ENCODE measurements at regions not wholly inside any gene's neighbourhood (a gene's known extent, or its start where the extent isn't known, plus 50 kb on each side); places are given as distances from the start of the nearest gene placed in this dataset.

GRCh38 chr10:11679946-11680345 lies 62.2 kb upstream of the ECHDC3 start:
- no peak for DNase-seq (ENCODE audit: low read depth in 1 of 2, low spot score in 1 of 2)
- no peak for TF ChIP-seq CTCF (IDR thresholded peaks at IDR 0.05; ENCODE audit: low read depth, low read length)
- no peak overlapping the region for H3K4me3 ChIP-seq
- no peak overlapping the region for H3K27ac ChIP-seq
- H3K9me3 ChIP-seq (ENCODE audit: low read depth) = no peaks in the 10 kb centered on the region
- no peaks in the 10 kb centered on the region for H3K36me3 ChIP-seq
- no peaks in the 10 kb centered on the region for H3K27me3 ChIP-seq
- peaks cover 13% of the 10 kb centered on the region for H3K4me1 ChIP-seq (ENCODE audit: low read depth)

GRCh38 chr10:11678074-11678793 lies 63.9 kb upstream of the ECHDC3 start:
- no peak overlapping the region for H3K27ac ChIP-seq
- no peaks in the 10 kb centered on the region for H3K9me3 ChIP-seq (ENCODE audit: low read depth)
- peaks cover 5% of the 10 kb centered on the region for H3K4me1 ChIP-seq (ENCODE audit: low read depth)
- no peak for TF ChIP-seq CTCF (IDR thresholded peaks at IDR 0.05; ENCODE audit: low read depth, low read length)
- H3K27me3 ChIP-seq = no peaks in the 10 kb centered on the region
- no peak overlapping the region for H3K4me3 ChIP-seq
- peak in 1 of 2 donors; percentile 53 for DNase-seq (ENCODE audit: low read depth in 1 of 2, low spot score in 1 of 2)
- H3K36me3 ChIP-seq = no peaks in the 10 kb centered on the region

- no peak for TF ChIP-seq CTCF (IDR thresholded peaks at IDR 0.05; ENCODE audit: low read depth, low read length)
Measured at GRCh38 chr10:11677480-11677879, 64.7 kb upstream of the ECHDC3 start.

GRCh38 chr10:11673346-11674280 lies 62.2 kb upstream of the USP6NL start:
- TF ChIP-seq CTCF (IDR thresholded peaks at IDR 0.05; ENCODE audit: low read depth, low read length) = no peak
- Histone ChIP-seq H3K27ac (no peak overlapping the region), H3K4me3 (no peak overlapping the region), H3K36me3 (no peaks in the 10 kb centered on the region), H3K27me3 (no peaks in the 10 kb centered on the region), H3K4me1 (ENCODE audit: low read depth) (peaks cover 13% of the 10 kb centered on the region), H3K9me3 (ENCODE audit: low read depth) (no peaks in the 10 kb centered on the region)
- peak in 1 of 2 donors; percentile 27 for DNase-seq (ENCODE audit: low read depth in 1 of 2, low spot score in 1 of 2)

More at GRCh38 chr10:11677480-11677879, 64.7 kb upstream of the ECHDC3 start:
- H3K27ac ChIP-seq = no peak overlapping the region
- DNase-seq (ENCODE audit: low read depth in 1 of 2, low spot score in 1 of 2) = no peak
- no peaks in the 10 kb centered on the region for H3K27me3 ChIP-seq
- H3K36me3 ChIP-seq = no peaks in the 10 kb centered on the region
- H3K4me1 ChIP-seq (ENCODE audit: low read depth) = no peaks in the 10 kb centered on the region
- H3K4me3 ChIP-seq = no peak overlapping the region
- no peaks in the 10 kb centered on the region for H3K9me3 ChIP-seq (ENCODE audit: low read depth)

- no peak overlapping the region for H3K27ac ChIP-seq
- H3K4me3 ChIP-seq = no peak overlapping the region
Measured at GRCh38 chr10:11672836-11673235, 61.4 kb upstream of the USP6NL start.

More at GRCh38 chr10:11672836-11673235, 61.4 kb upstream of the USP6NL start:
- no peaks in the 10 kb centered on the region for H3K36me3 ChIP-seq
- no peak for TF ChIP-seq CTCF (IDR thresholded peaks at IDR 0.05; ENCODE audit: low read depth, low read length)
- no peak for DNase-seq (ENCODE audit: low read depth in 1 of 2, low spot score in 1 of 2)
- no peaks in the 10 kb centered on the region for H3K27me3 ChIP-seq
- no peaks in the 10 kb centered on the region for H3K9me3 ChIP-seq (ENCODE audit: low read depth)
- H3K4me1 ChIP-seq (ENCODE audit: low read depth) = peaks cover 14% of the 10 kb centered on the region
